Heart right ventricle (tissue), 16 donors: ENCODE measurements at regions not wholly inside any gene's neighbourhood (a gene's known extent, or its start where the extent isn't known, plus 50 kb on each side); places are given as distances from the start of the nearest gene placed in this dataset.

Experiments
- ATAC-seq, 8 donors: fragments of 200-7000 bp; cut with Tn5 transposase; one replicate each; pipeline ENCODE4 v1.9.1; 2020; ENCODE audit warnings: mild to moderate bottlenecking in 8 of 8, moderate library complexity in 8 of 8, moderate number of reproducible peaks in 1 of 8
- DNase-seq, 2 donors: peaks; one replicate each; pipeline ENCODE4 v3.0.0-alpha.2; 2020
- H3K27ac ChIP-seq, 10 donors: fragments of 200-600 bp; sonication (generic) in 2 of 10; one replicate each; pipeline versions ENCODE4 v1.5.0 to v1.8.0; 2020 to 2022; ENCODE audit warnings: mild to moderate bottlenecking in 3 of 10
- H3K27me3 ChIP-seq, 7 donors: fragments of 200-600 bp; one replicate each; pipeline ENCODE4 v1.8.0; 2021 to 2022; ENCODE audit warnings: mild to moderate bottlenecking in 2 of 7
- H3K36me3 ChIP-seq, 9 donors: fragments of 200-600 bp; sonication (generic) in 1 of 9; one replicate each; pipeline versions ENCODE4 v1.5.0 to v1.8.0; 2020 to 2022; ENCODE audit warnings: mild to moderate bottlenecking in 2 of 9
- H3K4me1 ChIP-seq, 9 donors: fragments of 200-600 bp; sonication (generic) in 1 of 9; one replicate each; pipeline versions ENCODE4 v1.5.0 to v1.8.0; 2020 to 2022; ENCODE audit warnings: mild to moderate bottlenecking in 4 of 9
- H3K4me3 ChIP-seq, 10 donors: fragments of 200-600 bp; sonication (generic) in 2 of 10; one replicate each; pipeline versions ENCODE4 v1.5.0 to v1.8.0; 2020 to 2022; ENCODE audit warnings: mild to moderate bottlenecking in 7 of 10, moderate library complexity in 2 of 10
- H3K9me3 ChIP-seq, 11 donors: fragments of 200-600 bp in 10 of 11; sonication (generic) in 2 of 11; one replicate each; pipeline versions ENCODE4 v1.5.0 to v1.8.0; 2013 to 2022; ENCODE audit warnings: mild to moderate bottlenecking in 2 of 11, control low read depth in 1 of 11, moderate library complexity in 1 of 11
- WGBS, 2 donors: extraction: QIAGEN DNeasy Blood & Tissue Kit; methylation state at CpG; one replicate each; pipeline ENCODE4 v1.1.7; 2013; ENCODE audit warnings: inconsistent platforms in 1 of 2; 5-methylcytosine and 5-hydroxymethylcytosine counted together
- intact Hi-C, 10 donors: fragments of 100-400 bp; cut with DNase I; formaldehyde crosslinking; loops; one replicate each; pipeline versions ENCODE4 v1.11.1 to v1.14.2; 2022
- TF ChIP-seq, protein P1 (sequence below), 9 donors: fragments of 200-600 bp; sonication (generic) in 2 of 9; IDR thresholded peaks; one replicate each; pipeline versions ENCODE4 v1.5.0 to v1.8.0; 2021 to 2022; ENCODE audit warnings: antibody characterized with exemption in 9 of 9, mild to moderate bottlenecking in 5 of 9, moderate library complexity in 1 of 9
- donor health status: Arrhythmogenic right ventricular cardiomyopathy.
- donor health status: ischemic (EF 13 %, LVEDD 7.1; RV severe dilation, severe dysfunction).
- donor health status: healthy with polysubstance abuse.
- donor health status: DM: no; HTN: yes; CAD: no.
- donor health status: DM: no; HTN: no; CAD: no.
- donor health status: ischemic (EF 25% LVEDD 6.9; RV normal size, moderate dysfunction).
- donor health status: ischemic (EF 25% LVEDD 5.7; RV mildly dilated, moderate dysfunction).
- donor health status: healthy.
- donor health status: DM: yes; HTN: yes; CAD: no.
- donor health status: Ischemic cardiomyopathy.
- donor health status: ischemic (EF 35%, LVEDD 5.7; RV mildly dilated, moderate dysfunction).
- donor health status: nonischemic (EF 11% LVEDD 7.7; RV severe dilation, severe dysfunction).
- donor health status: DM: yes; HTN: yes; CAD: no.
- donor health status: PGD.
- donor health status: ischemic (EF 29% LVEDD 5.4; RV normal size, mild dysfunction).
- donor health status: nonischemic (EF 23%, LVEDD 6.1; RV moderate dilation, normal function).

DNA sequence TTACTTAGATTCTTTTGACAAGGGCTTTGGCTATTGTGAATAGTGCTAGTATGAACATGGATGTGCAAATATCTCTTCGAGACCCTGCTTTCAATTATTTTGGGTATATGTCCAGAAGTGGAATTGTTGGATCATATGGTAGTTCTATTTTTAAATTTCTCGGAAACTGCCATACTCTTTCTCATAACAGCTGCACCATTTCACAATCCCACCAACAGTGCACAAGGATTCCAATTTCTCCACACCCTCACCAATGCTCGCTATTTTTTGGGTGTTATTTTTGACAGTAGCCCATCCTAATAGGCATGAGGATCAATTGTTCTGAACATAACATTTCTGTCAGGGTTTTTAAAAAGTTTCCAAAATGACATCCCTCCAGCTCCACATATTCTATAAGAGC is 69.2 kb upstream of the ESR1 start:
- H3K36me3 ChIP-seq: no peaks in the 10 kb centered on the region
- no peak for ATAC-seq
- no peaks in the 10 kb centered on the region for H3K27me3 ChIP-seq

DNA sequence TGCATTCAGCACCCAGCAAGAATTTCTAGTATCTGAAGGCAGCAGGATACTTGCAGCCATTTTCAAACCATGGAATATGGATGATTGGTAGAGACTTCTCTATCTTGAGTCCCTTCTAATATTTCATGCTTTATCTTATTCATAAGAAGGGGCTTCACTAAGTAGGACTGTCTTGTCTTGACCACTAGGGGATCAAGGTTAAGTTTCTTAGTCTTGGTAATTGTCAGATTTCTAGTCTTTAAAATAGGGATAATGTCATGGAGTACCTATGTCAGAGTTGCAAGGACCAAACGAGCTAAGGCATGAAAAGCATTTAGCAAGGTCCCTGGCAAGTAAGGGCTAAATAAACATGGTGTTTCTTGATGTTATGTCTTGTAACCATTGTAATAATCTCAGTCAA is 68.5 kb upstream of the ESR1 start:
- DNase-seq (no peak), ATAC-seq (no peak)
- Histone ChIP-seq H3K4me1 (no peaks in the 10 kb centered on the region), H3K27ac (no peak overlapping the region), H3K9me3 (no peaks in the 10 kb centered on the region), H3K4me3 (no peak overlapping the region), H3K27me3 (no peaks in the 10 kb centered on the region), H3K36me3 (no peaks in the 10 kb centered on the region)
- WGBS, 2 donors: 38 to 47% methylated on average over 1 of the region's 1 CpG
- intact Hi-C loops: no loop called here
- TF ChIP-seq, protein P1, sequence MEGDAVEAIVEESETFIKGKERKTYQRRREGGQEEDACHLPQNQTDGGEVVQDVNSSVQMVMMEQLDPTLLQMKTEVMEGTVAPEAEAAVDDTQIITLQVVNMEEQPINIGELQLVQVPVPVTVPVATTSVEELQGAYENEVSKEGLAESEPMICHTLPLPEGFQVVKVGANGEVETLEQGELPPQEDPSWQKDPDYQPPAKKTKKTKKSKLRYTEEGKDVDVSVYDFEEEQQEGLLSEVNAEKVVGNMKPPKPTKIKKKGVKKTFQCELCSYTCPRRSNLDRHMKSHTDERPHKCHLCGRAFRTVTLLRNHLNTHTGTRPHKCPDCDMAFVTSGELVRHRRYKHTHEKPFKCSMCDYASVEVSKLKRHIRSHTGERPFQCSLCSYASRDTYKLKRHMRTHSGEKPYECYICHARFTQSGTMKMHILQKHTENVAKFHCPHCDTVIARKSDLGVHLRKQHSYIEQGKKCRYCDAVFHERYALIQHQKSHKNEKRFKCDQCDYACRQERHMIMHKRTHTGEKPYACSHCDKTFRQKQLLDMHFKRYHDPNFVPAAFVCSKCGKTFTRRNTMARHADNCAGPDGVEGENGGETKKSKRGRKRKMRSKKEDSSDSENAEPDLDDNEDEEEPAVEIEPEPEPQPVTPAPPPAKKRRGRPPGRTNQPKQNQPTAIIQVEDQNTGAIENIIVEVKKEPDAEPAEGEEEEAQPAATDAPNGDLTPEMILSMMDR (IDR thresholded peaks at IDR 0.05): no peak

More for the DNA sequence above, 69.2 kb upstream of the ESR1 start:
- 43 to 52% methylated on average over 3 of the region's 3 CpGs for WGBS, 2 donors
- H3K4me3 ChIP-seq: no peak overlapping the region
- DNase-seq: no peak
- H3K4me1 ChIP-seq: no peaks in the 10 kb centered on the region
- TF ChIP-seq, protein P1 (IDR thresholded peaks at IDR 0.05): no peak
- H3K9me3 ChIP-seq: no peaks in the 10 kb centered on the region
- H3K27ac ChIP-seq: no peak overlapping the region
- intact Hi-C loops: no loop called here

DNA sequence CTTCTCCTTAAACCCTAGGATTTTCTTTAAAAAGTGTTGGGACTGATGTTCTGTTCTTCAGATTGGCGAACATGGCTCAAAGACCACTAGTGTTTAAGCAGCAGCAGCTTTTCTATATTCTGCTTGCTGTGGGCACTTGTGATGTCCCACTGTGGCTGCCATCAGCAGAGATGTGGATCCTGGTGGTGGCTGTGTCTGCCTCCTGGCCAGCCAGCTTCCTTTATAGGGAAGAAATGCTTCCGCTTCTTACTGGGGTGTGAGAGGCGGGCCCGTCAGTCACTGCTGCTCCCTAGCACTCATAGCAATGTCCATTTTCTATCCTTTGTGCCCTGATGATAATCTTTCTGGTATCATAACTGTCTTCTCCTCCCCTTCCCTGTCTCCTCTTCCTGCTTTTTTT is 66.7 kb upstream of the ESR1 start:
- peaks cover 0 to 4% (median 0%) of the 10 kb centered on the region in 11 donors for H3K9me3 ChIP-seq
- H3K27me3 ChIP-seq: no peaks in the 10 kb centered on the region
- intact Hi-C loops: no loop called here
- no peak for DNase-seq
- H3K27ac ChIP-seq: no peak overlapping the region
- H3K4me3 ChIP-seq: no peak overlapping the region
- 85 to 87% methylated on average over 4 of the region's 4 CpGs for WGBS, 2 donors
- TF ChIP-seq, protein P1 (IDR thresholded peaks at IDR 0.05): no peak
- H3K4me1 ChIP-seq: no peaks in the 10 kb centered on the region
- H3K36me3 ChIP-seq: no peaks in the 10 kb centered on the region
- ATAC-seq: no peak

DNA sequence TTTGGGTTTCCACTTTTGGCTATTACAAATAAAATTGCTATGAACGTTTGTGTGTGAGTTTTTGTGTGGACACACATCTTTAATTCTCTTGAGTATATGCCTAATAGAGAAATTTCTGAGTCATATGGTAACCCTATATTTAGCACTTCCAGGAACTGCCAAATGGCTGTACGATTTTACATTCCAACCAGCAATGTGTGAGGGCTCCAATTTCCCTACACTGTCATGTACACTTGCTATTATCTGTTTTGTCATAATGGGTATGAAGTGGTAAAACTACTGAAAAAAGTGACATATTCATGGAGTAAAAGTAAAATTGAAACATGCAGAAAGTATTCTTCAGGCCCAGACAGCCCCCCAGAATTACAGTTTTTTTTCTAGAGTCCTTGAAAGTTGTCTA is 59.6 kb upstream of the ESR1 start:
- H3K36me3 ChIP-seq: no peaks in the 10 kb centered on the region
- DNase-seq: no peak
- H3K27ac ChIP-seq: no peak overlapping the region
- ATAC-seq: peak in 4 of 8 donors; percentile 73 to 89 (median 78)
- peaks cover 0 to 18% (median 8%) of the 10 kb centered on the region in 9 donors for H3K4me1 ChIP-seq
- intact Hi-C loops: no loop called here
- no peaks in the 10 kb centered on the region for H3K27me3 ChIP-seq
- 14 to 16% methylated on average over 2 of the region's 2 CpGs for WGBS, 2 donors
- peaks cover 0 to 6% (median 0%) of the 10 kb centered on the region in 11 donors for H3K9me3 ChIP-seq
- TF ChIP-seq, protein P1 (IDR thresholded peaks at IDR 0.05): no peak
- no peak overlapping the region for H3K4me3 ChIP-seq
